Prostate gland (tissue), 2 donors: ENCODE measurements at regions not wholly inside any gene's neighbourhood (a gene's known extent, or its start where the extent isn't known, plus 50 kb on each side); places are given as distances from the start of the nearest gene placed in this dataset.

Experiments used
- DNase-seq: peaks from one replicate; pipeline ENCODE4 v3.0.0-alpha.2; 2019; ENCODE audit warnings: low spot score
- H3K27ac ChIP-seq, 2 donors: fragments of 200-600 bp; sonication (generic); 2 replicates each; pipeline ENCODE4 v1.5.1; 2017 to 2019
- H3K27me3 ChIP-seq: fragments of 200-600 bp; sonication (generic); replicated peaks from 2 replicates; pipeline ENCODE4 v1.5.1; 2019; ENCODE audit not compliant: insufficient read depth
- H3K36me3 ChIP-seq, 2 donors: fragments of 200-600 bp; sonication (generic); 1 replicate in 1 of 2; 2 replicates in 1 of 2; pipeline versions ENCODE4 v1.5.1 to v1.8.1; 2017 to 2019
- H3K4me1 ChIP-seq: fragments of 200-600 bp; sonication (generic); replicated peaks from 2 replicates; pipeline ENCODE4 v1.5.1; 2019
- H3K4me3 ChIP-seq, 2 donors: fragments of 200-600 bp; sonication (generic); 2 replicates each; pipeline ENCODE4 v1.5.1; 2017 to 2019
- H3K9me3 ChIP-seq: fragments of 200-600 bp; sonication (generic); 2 replicates; pipeline ENCODE4 v1.5.1; 2017
- CTCF ChIP-seq, 4 experiments: fragments of 200-600 bp in 2 of 4; fragments of 450-650 bp in 2 of 4; sonication (generic) in 2 of 4; IDR thresholded peaks; 1 replicate in 3 of 4; 2 replicates in 1 of 4; pipeline ENCODE4 v1.5.1; 2016 to 2019; ENCODE audit warnings: antibody characterized with exemption in 4 of 4, mild to moderate bottlenecking in 2 of 4, moderate library complexity in 2 of 4
- POLR2A ChIP-seq: fragments of 450-650 bp; IDR thresholded peaks from one replicate; pipeline ENCODE4 v1.6.1; 2016; ENCODE audit warnings: antibody characterized with exemption, mild to moderate bottlenecking
- POLR2AphosphoS5 ChIP-seq: sonication (generic); formaldehyde crosslinking; IDR thresholded peaks from one replicate; pipeline ENCODE4 v1.6.1; 2017; ENCODE audit warnings: antibody characterized with exemption
- WGBS: methylation state at CpG from one replicate; pipeline ENCODE4 v1.1.5; 2018; 5-methylcytosine and 5-hydroxymethylcytosine counted together
- intact Hi-C: fragments of 100-400 bp; cut with DNase I; formaldehyde crosslinking; loops from one replicate; pipeline ENCODE4 v1.14.2; 2022

DNA sequence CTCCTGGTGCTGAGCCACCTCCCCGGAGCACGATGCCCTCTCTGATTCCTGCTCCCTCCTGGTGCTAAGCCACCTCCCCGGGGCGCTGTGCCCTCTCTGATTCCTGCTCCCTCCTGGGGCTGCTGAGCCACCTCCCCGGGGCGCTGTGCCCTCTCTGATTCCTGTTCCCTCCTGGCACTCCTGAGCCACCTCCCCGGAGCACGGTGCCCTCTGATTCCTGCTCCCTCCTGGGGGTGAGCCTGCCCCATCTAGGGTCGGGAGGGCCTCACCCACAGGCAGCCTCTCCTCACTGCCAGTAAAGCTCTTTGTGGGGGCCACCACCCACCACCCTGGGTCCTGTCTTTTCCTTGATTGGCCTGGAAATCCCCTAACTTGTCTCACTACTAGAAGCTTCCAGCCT lies 327.6 kb upstream of the SFSWAP start:
- no peaks in the 10 kb centered on the region for H3K36me3 ChIP-seq
- peaks cover 19% of the 10 kb centered on the region for H3K27me3 ChIP-seq
- intact Hi-C loops, result no loop called here
- H3K9me3 ChIP-seq, result no peaks in the 10 kb centered on the region
- no peak overlapping the region for H3K4me3 ChIP-seq
- WGBS, result 81% methylated on average over 9 of the region's 9 CpGs
- no peak overlapping the region for H3K27ac ChIP-seq
- no peak for TF ChIP-seq POLR2A
- TF ChIP-seq CTCF (IDR thresholded peaks at IDR 0.05), result no peak
- TF ChIP-seq POLR2AphosphoS5, result no peak
- no peak for DNase-seq
- no peaks in the 10 kb centered on the region for H3K4me1 ChIP-seq

- TF ChIP-seq POLR2AphosphoS5 (no peak), CTCF (IDR thresholded peaks at IDR 0.05) (no peak), POLR2A (no peak)
- Histone ChIP-seq H3K36me3 (no peaks in the 10 kb centered on the region), H3K27ac (no peak overlapping the region), H3K4me3 (no peak overlapping the region), H3K4me1 (no peaks in the 10 kb centered on the region), H3K9me3 (no peaks in the 10 kb centered on the region), H3K27me3 (peaks cover 19% of the 10 kb centered on the region)
- WGBS, result 59% methylated on average over 21 of the region's 21 CpGs
- DNase-seq, result no peak
- intact Hi-C loops, result no loop called here
Observed at GRCh38 chr12:131383741-131384543, 326.9 kb upstream of the SFSWAP start.

GRCh38 chr12:131384544-131384855 lies 326.4 kb upstream of the SFSWAP start:
- Histone ChIP-seq H3K36me3 (no peaks in the 10 kb centered on the region), H3K9me3 (no peaks in the 10 kb centered on the region), H3K4me1 (no peaks in the 10 kb centered on the region), H3K27ac (no peak overlapping the region), H3K4me3 (no peak overlapping the region), H3K27me3 (peaks cover 19% of the 10 kb centered on the region)
- TF ChIP-seq CTCF (IDR thresholded peaks at IDR 0.05) (no peak), POLR2A (no peak), POLR2AphosphoS5 (no peak)
- 74% methylated on average over 8 of the region's 8 CpGs for WGBS
- DNase-seq, result no peak
- intact Hi-C loops, result no loop called here

- 71% methylated on average over 24 of the region's 26 CpGs for WGBS
- no peak overlapping the region for H3K27ac ChIP-seq
- peaks cover 17% of the 10 kb centered on the region for H3K27me3 ChIP-seq
- no peaks in the 10 kb centered on the region for H3K36me3 ChIP-seq
- DNase-seq, result no peak
- TF ChIP-seq POLR2A, result no peak
- no peak for TF ChIP-seq POLR2AphosphoS5
- no peak for TF ChIP-seq CTCF (IDR thresholded peaks at IDR 0.05)
- H3K4me1 ChIP-seq, result no peaks in the 10 kb centered on the region
- intact Hi-C loops, result no loop called here
- no peaks in the 10 kb centered on the region for H3K9me3 ChIP-seq
- H3K4me3 ChIP-seq, result no peak overlapping the region
Observed at GRCh38 chr12:131385313-131386166, 325.4 kb upstream of the SFSWAP start.
